ENCODE measurements at regions not wholly inside any gene's neighbourhood (a gene's known extent, or its start where the extent isn't known, plus 50 kb on each side); places are given as distances from the start of the nearest gene placed in this dataset.
"Not testable (repeated sequence)": the region's sequence is repeated elsewhere in the genome, so short reads cannot be mapped to it uniquely, and the experiment has no call there.

GRCh38 chr14:83091991-83092956, 1558.6 kb upstream of the SEL1L start:
- DNase-seq (ENCODE audit: low spot score): not testable (repeated sequence)

GRCh38 chr14:83096092-83096491, 1562.4 kb upstream of the SEL1L start:
- no peak for DNase-seq (ENCODE audit: low spot score)

- DNase-seq (ENCODE audit: low spot score): no peak
Observed at GRCh38 chr14:83101846-83102245, 1568.2 kb upstream of the SEL1L start.

GRCh38 chr14:83118029-83118428, 1584.4 kb upstream of the SEL1L start:
- DNase-seq (ENCODE audit: low spot score): no peak

- DNase-seq (ENCODE audit: low spot score): no peak
Observed at GRCh38 chr14:83120187-83120586, 1586.5 kb upstream of the SEL1L start.

GRCh38 chr14:83126076-83126475, 1592.4 kb upstream of the SEL1L start:
- no peak for DNase-seq (ENCODE audit: low spot score)

GRCh38 chr14:83128783-83129182, 1595.1 kb upstream of the SEL1L start:
- DNase-seq (ENCODE audit: low spot score): no peak

- no peak for DNase-seq (ENCODE audit: low spot score)
Observed at GRCh38 chr14:83129496-83129895, 1595.8 kb upstream of the SEL1L start.

- DNase-seq (ENCODE audit: low spot score): no peak
Observed at GRCh38 chr14:83133981-83134645, 1600.5 kb upstream of the SEL1L start.

- no peak for DNase-seq (ENCODE audit: low spot score)
Observed at GRCh38 chr14:83140756-83141155, 1607.1 kb upstream of the SEL1L start.

- DNase-seq (ENCODE audit: low spot score): no peak
Observed at GRCh38 chr14:83147006-83147405, 1613.4 kb upstream of the SEL1L start.

- no peak for DNase-seq (ENCODE audit: low spot score)
Observed at GRCh38 chr14:83151571-83151970, 1617.9 kb upstream of the SEL1L start.

- no peak for DNase-seq (ENCODE audit: low spot score)
Observed at GRCh38 chr14:83153081-83153480, 1619.4 kb upstream of the SEL1L start.

- no peak for DNase-seq (ENCODE audit: low spot score)
Observed at GRCh38 chr14:83162361-83162929, 1628.8 kb upstream of the SEL1L start.

GRCh38 chr14:83163016-83163415, 1629.4 kb upstream of the SEL1L start:
- DNase-seq (ENCODE audit: low spot score): no peak

- no peak for DNase-seq (ENCODE audit: low spot score)
Observed at GRCh38 chr14:83164016-83164415, 1630.4 kb upstream of the SEL1L start.

- no peak for DNase-seq (ENCODE audit: low spot score)
Observed at GRCh38 chr14:83164591-83164990, 1630.9 kb upstream of the SEL1L start.

GRCh38 chr14:83170165-83170564, 1636.5 kb upstream of the SEL1L start:
- no peak for DNase-seq (ENCODE audit: low spot score)

GRCh38 chr14:83171761-83172160, 1638.1 kb upstream of the SEL1L start:
- DNase-seq (ENCODE audit: low spot score): no peak

- no peak for DNase-seq (ENCODE audit: low spot score)
Observed at GRCh38 chr14:83172363-83172762, 1638.7 kb upstream of the SEL1L start.

- no peak for DNase-seq (ENCODE audit: low spot score)
Observed at GRCh38 chr14:83173687-83174086, 1640.0 kb upstream of the SEL1L start.

GRCh38 chr14:83184531-83184930, 1650.9 kb upstream of the SEL1L start:
- no peak for DNase-seq (ENCODE audit: low spot score)

- not testable (repeated sequence) for DNase-seq (ENCODE audit: low spot score)
Observed at GRCh38 chr14:83188311-83188710, 1654.7 kb upstream of the SEL1L start.
